ENCODE measurements at regions not wholly inside any gene's neighbourhood (a gene's known extent, or its start where the extent isn't known, plus 50 kb on each side); places are given as distances from the start of the nearest gene placed in this dataset.

DNA sequence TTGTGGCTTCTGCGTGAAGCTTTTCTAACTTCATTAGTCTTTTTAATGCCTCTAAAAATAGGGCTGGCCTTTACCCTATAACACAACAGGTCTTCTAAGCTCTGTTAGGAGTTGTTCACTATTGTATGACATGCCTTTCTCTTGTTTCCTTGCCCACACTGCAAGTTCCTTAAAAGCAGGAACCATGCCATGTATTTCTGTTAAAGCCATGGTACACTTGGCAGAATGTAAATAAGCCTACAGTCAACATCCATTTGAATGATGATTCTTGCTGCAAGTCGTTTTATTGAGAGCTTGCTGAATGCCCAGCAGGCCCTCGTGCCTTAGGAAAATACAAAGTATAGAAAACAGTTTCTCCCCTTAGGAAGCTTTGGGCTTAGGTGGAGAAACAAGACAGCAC, 214.6 kb downstream of the DUSP10 start:
- no peak for TF ChIP-seq CTCF (IDR thresholded peaks at IDR 0.05)
- no peak for TF ChIP-seq POLR2A (IDR thresholded peaks at IDR 0.05)

All from body of pancreas (tissue), 4 donors.